ENCODE measurements at regions not wholly inside any gene's neighbourhood (a gene's known extent, or its start where the extent isn't known, plus 50 kb on each side); places are given as distances from the start of the nearest gene placed in this dataset.

- Histone ChIP-seq H3K4me3 (replicated peaks in 1 of 3; ENCODE audit: insufficient read depth in 1 of 3, low read depth in 1 of 3, low read length in 3 of 3) (no peak overlapping the region), H3K79me2 (ENCODE audit: control insufficient read depth, insufficient read depth, low read length) (no peaks in the 10 kb centered on the region), H3K9me1 (replicated peaks; ENCODE audit: control insufficient read depth, extremely low read depth, insufficient read depth, low read length) (no peaks in the 10 kb centered on the region), H3K9ac (replicated peaks; ENCODE audit: extremely low read depth, insufficient read depth, low read length) (no peak overlapping the region), H3K9me3 (replicated peaks; ENCODE audit: control insufficient read depth, insufficient read depth, low read length) (no peaks in the 10 kb centered on the region), H3K4me2 (ENCODE audit: insufficient read depth, low read length) (no peak overlapping the region), H4K20me1 (replicated peaks; ENCODE audit: control insufficient read depth, extremely low read depth, insufficient read depth, low read length) (no peaks in the 10 kb centered on the region), H3K27ac (ENCODE audit: insufficient read depth, low read depth, low read length) (no peak overlapping the region), H2AFZ (ENCODE audit: low read depth, low read length) (no peak overlapping the region), H3K4me1 (ENCODE audit: control insufficient read depth, extremely low read depth, insufficient read depth, low read length) (no peaks in the 10 kb centered on the region), H3K36me3 (ENCODE audit: control insufficient read depth in 2 of 2, extremely low read depth in 1 of 2, insufficient read depth in 2 of 2, low read length in 2 of 2) (no peaks in the 10 kb centered on the region), H3K27me3 (ENCODE audit: control insufficient read depth in 2 of 2, insufficient read depth in 2 of 2, low read length in 2 of 2) (no peaks in the 10 kb centered on the region)
- CTCF ChIA-PET, result no interaction called here
- POLR2A ChIA-PET, result no interaction called here
- BruUV-seq (replicated peaks), result no TSS peak
- dilution Hi-C loops (cut with MboI; ENCODE audit: extremely low pct_ligation_motif_present, low sequenced_read_pairs), result no loop called here
- intact Hi-C loops (cut with micrococcal nuclease), result no loop called here
- no peak for TF ChIP-seq FOS (IDR thresholded peaks at IDR 0.05; ENCODE audit: borderline replicate concordance, insufficient read depth, low read length)
- no peak for TF ChIP-seq JUN (IDR thresholded peaks at IDR 0.05; ENCODE audit: borderline replicate concordance, insufficient read depth, insufficient read length, low read depth)
- TF ChIP-seq GATA2 (IDR thresholded peaks at IDR 0.05; ENCODE audit: insufficient read depth, insufficient read length, low read depth, low read length), result no peak
- TF ChIP-seq MYC (IDR thresholded peaks at IDR 0.05; ENCODE audit: low read depth, low read length), result no peak
- TF ChIP-seq MAX (IDR thresholded peaks at IDR 0.05; ENCODE audit: insufficient read depth, insufficient read length), result no peak
- TF ChIP-seq CTCF (IDR thresholded peaks at IDR 0.05; ENCODE audit: extremely low read depth in 1 of 2, insufficient read depth in 1 of 2, low read depth in 1 of 2, low read length in 2 of 2), result no peak
- no peak for TF ChIP-seq EZH2 (IDR thresholded peaks at IDR 0.05; ENCODE audit: borderline replicate concordance, low read depth, low read length, severe bottlenecking)
- TF ChIP-seq POLR2AphosphoS5 (IDR thresholded peaks at IDR 0.05; ENCODE audit: insufficient read depth, low read depth, low read length), result no peak
- no peak for DNase-seq (ENCODE audit: low read depth, low spot score)
- no peak for FAIRE-seq
These were observed 55.1 kb upstream of the SLC4A4 start for GRCh38 chr4:71283642-71284257.

Data from endothelial cell of umbilical vein (primary cell).